HG03175 (cell line): ENCODE measurements at regions not wholly inside any gene's neighbourhood (a gene's known extent, or its start where the extent isn't known, plus 50 kb on each side); places are given as distances from the start of the nearest gene placed in this dataset.

Experiments used
- ATAC-seq: cut with Tn5 transposase; IDR thresholded peaks from one replicate; pipeline ENCODE4 v1.9.1; 2021; ENCODE audit warnings: mild to moderate bottlenecking, moderate library complexity; ENCODE audit not compliant: unreplicated experiment

- ATAC-seq: no peak
Measured at GRCh38 chr13:84430015-84430414, 547.7 kb upstream of the SLITRK1 start.

GRCh38 chr13:84418041-84418440, 535.8 kb upstream of the SLITRK1 start:
- ATAC-seq: no peak

GRCh38 chr13:84417416-84417815, 535.1 kb upstream of the SLITRK1 start:
- no peak for ATAC-seq

DNA sequence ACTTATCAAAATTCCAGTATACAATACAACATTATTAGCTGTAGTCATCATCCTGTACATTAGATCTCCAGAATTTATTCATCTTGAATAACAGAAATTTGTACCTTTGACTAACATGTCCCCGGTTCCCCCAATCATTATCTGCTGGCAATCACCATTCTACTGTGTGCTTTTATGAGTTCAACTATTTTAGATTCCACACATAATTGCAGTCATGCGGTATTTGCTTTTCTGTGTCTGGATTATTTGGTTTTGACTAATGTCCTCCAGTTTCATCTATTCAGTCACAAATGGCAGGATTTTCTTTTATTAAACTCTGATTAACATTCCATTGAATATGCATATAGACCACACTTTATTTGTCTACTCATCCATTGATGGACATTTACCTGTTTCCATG, 530.7 kb upstream of the SLITRK1 start:
- ATAC-seq: no peak

DNA sequence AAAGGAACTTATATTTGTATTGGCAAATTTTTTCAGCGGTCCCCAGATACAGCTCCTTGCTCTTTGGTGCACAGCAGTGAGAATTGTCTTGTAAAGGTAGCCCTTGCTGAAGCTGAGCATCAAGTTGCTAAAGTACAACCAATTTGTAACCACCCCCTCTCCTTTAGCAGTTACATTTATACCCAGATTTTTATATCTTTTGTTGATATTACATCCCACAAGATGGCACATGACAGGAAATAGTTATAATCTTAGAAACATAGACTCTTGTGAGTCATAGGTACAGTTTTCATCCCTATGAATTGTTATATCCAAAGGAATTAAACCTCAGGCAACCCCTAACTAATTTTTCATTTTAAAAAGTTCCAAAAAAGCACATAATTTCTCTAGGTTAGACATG, 523.0 kb upstream of the SLITRK1 start:
- ATAC-seq: no peak

GRCh38 chr13:84400706-84401105, 518.4 kb upstream of the SLITRK1 start:
- no peak for ATAC-seq

GRCh38 chr13:84399320-84400085, 517.2 kb upstream of the SLITRK1 start:
- ATAC-seq: no peak

DNA sequence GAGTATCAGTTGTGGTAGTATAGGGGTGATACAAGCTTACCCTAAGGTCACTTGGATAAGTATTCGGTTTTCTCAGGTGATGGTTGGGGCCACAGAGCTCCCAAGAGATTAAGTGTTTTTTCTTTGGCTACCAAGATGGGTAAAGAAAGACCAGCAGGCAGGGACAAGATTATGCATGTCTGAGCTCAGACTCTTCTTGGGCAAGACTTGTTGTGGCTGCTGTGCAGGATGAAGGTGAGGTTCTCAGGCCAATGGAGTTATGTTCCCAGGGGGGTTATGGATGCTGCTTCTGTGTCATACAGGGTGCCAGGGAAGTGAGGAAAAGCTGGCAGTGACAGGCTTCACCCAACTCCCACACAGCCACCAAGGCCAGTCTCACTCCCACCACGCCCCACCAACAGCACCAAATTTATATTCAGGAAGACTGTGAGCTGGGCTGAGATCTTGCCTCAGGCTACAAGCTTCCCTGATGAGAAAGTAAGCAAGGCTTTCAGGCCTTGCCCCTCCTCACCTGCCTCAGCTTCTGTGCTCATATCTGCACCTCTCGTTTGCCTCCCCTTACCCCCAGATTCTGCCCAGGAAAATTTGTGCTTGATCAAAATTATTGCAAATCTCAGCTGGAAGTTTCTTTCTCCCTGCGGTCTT, 511.8 kb upstream of the SLITRK1 start:
- no peak for ATAC-seq

- ATAC-seq: no peak
Measured at GRCh38 chr13:84380866-84381265, 498.6 kb upstream of the SLITRK1 start.

DNA sequence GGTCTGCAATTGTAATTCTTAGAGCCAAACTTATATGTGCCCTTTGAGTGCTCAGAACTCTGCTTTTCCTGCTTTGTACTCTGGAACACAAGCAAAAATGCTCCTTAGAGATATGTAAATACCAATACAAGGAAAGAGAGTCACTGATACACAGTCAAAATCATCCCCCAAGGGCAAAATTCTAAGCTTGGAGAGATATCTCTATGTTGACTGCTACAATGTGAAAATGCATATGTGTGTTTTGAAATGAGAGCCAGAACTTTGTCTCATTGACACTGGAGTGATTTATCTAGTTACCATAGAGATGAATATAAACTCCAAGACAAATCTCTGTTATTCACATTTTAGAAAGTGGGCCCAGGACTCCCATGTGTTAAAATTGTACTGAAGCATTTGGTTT, 494.8 kb upstream of the SLITRK1 start:
- ATAC-seq: no peak

GRCh38 chr13:84366506-84366905, 484.2 kb upstream of the SLITRK1 start:
- no peak for ATAC-seq

GRCh38 chr13:84362777-84363176, 480.5 kb upstream of the SLITRK1 start:
- ATAC-seq: no peak

DNA sequence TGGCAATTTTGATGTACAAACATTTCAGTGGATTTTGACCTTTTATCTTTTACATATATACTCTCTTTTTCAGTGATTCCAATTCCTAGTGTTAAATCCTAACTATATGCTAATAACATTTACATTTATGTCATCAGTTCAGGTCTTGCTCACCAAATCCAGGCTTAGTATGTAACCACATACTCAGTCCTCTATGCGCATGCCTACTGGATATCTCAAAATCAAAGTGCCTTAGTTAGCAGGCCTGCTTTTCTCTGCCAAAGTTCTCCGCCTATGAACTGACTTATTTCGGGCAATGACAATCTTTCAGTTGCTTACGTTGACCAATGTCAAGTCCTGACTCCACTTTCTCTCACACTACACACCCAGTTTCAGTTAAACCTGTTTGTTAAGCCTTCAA, 478.5 kb upstream of the SLITRK1 start:
- ATAC-seq: no peak

- ATAC-seq: no peak
Measured at GRCh38 chr13:84358601-84359000, 476.3 kb upstream of the SLITRK1 start.

DNA sequence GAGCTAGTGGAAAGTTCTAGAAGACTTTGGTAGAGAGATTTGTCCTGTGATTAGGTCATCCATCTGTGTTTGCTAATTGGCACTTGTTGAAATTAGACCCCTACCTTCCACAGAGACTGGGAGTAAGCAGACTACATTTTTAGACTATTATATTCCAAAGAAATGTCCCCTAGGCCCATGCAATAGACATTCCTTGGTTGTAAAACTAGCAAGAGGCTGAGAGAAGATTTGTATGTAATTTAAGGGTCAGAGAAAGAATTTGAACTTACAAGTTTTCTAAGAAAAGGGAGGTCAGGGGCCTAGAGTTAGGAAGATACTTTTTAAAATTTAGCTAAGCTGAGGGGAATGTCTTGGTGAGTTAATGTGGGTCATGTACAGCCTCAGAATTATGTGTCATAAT, 470.7 kb upstream of the SLITRK1 start:
- no peak for ATAC-seq

DNA sequence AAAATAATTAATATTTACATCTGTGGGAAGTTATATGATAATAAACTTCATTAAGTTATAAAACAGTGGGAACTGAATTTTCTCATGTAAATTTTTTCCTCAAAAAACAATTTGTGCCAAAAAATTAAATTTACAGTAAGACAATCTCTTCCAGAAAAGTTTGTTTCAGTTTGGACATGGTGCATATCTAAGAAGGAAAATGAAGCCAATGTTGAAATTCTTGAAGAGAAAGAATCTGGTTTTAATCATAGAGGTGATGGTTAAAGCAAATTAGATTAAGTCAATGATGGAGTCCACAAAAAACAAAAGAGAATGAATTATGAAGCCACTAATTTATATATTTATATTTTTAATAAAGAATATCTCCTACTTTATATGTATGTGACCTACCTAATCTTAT, 457.2 kb upstream of the SLITRK1 start:
- ATAC-seq: no peak

- ATAC-seq: no peak
Measured at GRCh38 chr13:84332346-84332745, 450.1 kb upstream of the SLITRK1 start.

GRCh38 chr13:84315527-84315926, 433.3 kb upstream of the SLITRK1 start:
- no peak for ATAC-seq

- ATAC-seq: no peak
Measured at GRCh38 chr13:84303035-84303434, 420.8 kb upstream of the SLITRK1 start.

DNA sequence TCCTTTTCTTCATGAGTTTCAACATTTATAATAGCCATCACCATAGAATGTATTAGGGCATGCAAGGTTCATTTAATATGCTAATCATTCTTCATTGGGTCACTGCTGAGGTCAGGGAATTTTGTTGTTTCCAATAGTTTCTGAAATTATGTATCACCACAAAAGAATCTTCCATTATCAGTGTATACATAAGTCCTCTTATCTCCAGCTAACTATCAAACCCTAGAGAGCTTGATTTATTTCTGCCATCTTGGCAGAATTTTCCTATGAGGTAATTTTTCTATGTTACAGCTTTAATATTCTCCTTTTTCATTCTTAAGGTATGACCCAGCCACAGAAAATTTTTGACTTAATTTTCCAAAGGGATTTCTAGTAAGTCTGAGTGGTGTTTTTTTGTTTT, 415.0 kb upstream of the SLITRK1 start:
- no peak for ATAC-seq

DNA sequence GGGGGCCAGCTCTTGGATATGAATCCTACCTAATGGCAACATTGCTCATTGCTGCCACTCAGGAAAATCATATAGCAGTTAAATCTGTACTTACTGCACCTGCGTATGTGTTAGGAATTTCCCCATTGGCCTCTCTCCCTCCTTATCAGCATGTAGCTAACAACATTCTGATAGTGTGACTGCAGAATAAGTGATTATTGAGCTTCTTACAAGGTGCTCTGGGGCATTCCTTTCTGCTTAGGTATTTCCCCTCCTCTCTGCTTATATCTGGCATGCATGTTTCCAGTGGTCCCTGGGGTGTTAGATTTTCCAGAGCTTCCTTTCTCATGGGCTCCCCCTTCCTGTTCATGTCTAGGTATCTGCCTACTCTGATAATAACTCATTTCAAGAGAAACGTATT, 414.1 kb upstream of the SLITRK1 start:
- ATAC-seq: no peak

GRCh38 chr13:84294576-84294975, 412.3 kb upstream of the SLITRK1 start:
- ATAC-seq: no peak

- ATAC-seq: no peak
Measured at GRCh38 chr13:84290386-84290785, 408.1 kb upstream of the SLITRK1 start.
